GM12864 (cell line): ENCODE measurements at regions not wholly inside any gene's neighbourhood (a gene's known extent, or its start where the extent isn't known, plus 50 kb on each side); places are given as distances from the start of the nearest gene placed in this dataset.

Experiments used
- DNase-seq: peaks from one replicate; pipeline ENCODE4 v3.0.0-alpha.2; 2011; ENCODE audit warnings: low read depth
- H3K4me3 ChIP-seq: 2 replicates; pipeline ENCODE4 v1.5.1; 2011; ENCODE audit warnings: mild to moderate bottlenecking, low read depth, low read length, control low read depth
- TF ChIP-seq, protein P1 (sequence below): IDR thresholded peaks from 2 replicates; pipeline ENCODE4 v1.5.1; 2011; ENCODE audit warnings: low read depth, mild to moderate bottlenecking, moderate library complexity, low read length, control low read depth, inconsistent platforms; ENCODE audit errors: missing control alignments

DNA sequence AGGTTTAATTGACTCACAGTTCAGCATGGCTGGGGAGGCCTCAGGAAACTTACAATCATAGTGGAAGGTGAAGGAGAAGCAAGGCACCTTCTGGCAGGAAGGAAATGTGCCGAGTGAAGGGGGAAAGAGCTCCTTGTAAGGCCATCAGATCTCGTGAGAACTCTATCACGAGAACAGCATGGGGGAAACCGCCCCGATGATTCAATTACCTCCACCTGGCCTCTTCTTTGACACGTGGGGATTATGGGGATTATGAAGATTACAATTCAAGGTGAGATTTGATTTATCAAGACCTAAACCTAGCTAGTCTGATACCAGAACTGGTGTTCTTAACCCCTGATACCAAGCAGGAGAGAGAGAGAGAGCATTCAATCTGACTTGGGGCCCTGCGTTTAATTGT, 258.7 kb downstream of the PTEN start:
- H3K4me3 ChIP-seq, result no peak overlapping the region
- DNase-seq, result no peak
- TF ChIP-seq, protein P1, sequence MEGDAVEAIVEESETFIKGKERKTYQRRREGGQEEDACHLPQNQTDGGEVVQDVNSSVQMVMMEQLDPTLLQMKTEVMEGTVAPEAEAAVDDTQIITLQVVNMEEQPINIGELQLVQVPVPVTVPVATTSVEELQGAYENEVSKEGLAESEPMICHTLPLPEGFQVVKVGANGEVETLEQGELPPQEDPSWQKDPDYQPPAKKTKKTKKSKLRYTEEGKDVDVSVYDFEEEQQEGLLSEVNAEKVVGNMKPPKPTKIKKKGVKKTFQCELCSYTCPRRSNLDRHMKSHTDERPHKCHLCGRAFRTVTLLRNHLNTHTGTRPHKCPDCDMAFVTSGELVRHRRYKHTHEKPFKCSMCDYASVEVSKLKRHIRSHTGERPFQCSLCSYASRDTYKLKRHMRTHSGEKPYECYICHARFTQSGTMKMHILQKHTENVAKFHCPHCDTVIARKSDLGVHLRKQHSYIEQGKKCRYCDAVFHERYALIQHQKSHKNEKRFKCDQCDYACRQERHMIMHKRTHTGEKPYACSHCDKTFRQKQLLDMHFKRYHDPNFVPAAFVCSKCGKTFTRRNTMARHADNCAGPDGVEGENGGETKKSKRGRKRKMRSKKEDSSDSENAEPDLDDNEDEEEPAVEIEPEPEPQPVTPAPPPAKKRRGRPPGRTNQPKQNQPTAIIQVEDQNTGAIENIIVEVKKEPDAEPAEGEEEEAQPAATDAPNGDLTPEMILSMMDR, result no peak

DNA sequence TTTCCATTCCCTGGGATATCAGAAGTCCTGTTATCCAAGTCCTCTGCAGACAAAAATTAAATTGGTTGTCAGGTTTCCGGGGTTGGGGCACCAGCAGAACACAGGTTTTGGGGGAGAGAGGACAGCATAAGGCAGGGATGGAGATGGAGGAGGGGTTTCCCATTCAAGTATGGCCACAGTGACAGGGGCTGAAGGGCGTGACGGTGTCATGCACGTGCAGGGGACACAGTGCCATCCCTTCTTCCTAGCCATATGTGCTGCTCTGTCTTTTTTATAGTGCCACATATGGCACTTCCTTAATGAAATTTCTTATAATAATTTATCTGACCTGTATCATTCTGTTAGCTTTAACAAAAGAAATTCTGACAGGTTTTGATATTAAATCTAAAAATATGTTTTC, 259.2 kb downstream of the PTEN start:
- TF ChIP-seq, protein P1, result no peak
- DNase-seq, result no peak
- no peak overlapping the region for H3K4me3 ChIP-seq

DNA sequence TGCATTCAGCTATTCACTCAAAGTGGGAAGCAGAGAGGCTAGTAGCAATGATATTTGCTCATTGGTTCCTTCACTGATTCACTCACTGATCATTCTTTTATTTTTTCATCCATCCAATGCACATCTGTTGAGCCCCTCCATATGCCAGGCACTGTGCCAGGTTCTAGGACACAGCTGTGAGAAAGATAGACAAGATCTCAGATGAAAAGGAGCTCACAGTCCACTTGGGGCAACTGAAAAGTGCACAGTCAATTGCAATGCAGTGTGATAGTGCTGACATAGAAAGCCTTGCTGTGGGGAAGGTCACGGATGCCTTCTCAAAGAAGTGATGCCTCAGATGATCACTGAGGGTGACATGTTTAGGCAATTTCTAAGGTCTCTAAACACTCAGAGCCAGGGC, 262.3 kb downstream of the PTEN start:
- no peak for DNase-seq
- TF ChIP-seq, protein P1, result no peak
- no peak overlapping the region for H3K4me3 ChIP-seq

DNA sequence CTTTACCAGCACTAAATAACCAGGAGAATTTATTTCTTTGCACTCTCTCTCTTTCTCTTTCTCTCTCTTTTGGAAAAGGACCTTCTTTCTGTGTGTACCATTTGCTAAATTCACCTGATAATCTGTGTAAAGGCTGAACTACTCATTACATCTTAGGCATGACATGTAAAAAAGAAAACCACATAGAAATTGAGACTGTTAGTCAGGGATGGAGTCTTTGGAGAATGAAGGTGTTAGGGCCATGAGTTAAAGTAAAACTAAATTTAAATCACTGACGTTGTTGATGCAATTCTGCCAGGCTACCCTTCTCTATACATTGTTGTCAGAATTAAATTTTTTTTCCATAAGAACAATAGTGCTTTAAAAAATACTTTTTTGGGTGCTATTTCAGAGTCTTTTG, 263.3 kb downstream of the PTEN start:
- TF ChIP-seq, protein P1, result no peak
- DNase-seq, result no peak
- no peak overlapping the region for H3K4me3 ChIP-seq

DNA sequence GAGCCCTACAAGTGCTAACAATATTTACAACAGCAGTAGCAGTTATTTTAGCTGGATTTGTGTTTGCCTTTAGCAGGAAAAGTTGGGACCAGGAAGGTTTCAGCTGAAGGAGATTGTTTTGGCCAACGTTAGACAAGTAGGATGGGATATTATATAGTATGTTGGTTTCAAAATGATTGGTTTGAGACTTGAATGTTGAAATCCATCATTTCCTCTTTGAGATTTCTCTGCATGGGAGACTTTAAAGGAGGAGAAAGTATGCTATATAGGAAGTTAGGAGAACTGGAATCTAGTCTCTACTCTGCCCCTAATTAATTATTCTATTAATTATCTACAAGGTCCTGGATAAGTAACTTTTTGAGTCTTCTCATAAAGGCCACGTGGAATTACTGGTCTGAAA, 263.8 kb downstream of the PTEN start:
- TF ChIP-seq, protein P1, result no peak
- no peak for DNase-seq
- no peak overlapping the region for H3K4me3 ChIP-seq

DNA sequence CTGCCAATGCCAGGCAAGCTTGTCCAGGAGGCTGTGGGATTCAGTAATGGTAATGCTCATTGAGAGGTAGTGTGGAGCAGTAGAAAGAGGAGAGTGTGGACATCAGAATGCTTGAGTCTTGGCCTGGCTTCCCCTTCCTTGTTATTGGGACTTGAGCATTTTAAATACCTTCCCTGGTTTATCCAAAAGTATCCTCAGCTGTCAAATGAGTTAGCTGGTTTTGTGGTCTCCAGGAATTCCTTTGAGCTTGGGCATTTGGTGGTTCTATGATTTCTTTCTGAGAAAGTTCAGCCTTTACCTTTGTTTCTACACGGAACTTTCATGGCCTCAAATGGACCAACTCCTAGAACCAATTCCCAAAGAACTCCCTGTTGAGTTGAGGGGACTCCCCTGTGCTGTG, 264.3 kb downstream of the PTEN start:
- H3K4me3 ChIP-seq, result no peak overlapping the region
- TF ChIP-seq, protein P1, result no peak
- DNase-seq, result no peak

DNA sequence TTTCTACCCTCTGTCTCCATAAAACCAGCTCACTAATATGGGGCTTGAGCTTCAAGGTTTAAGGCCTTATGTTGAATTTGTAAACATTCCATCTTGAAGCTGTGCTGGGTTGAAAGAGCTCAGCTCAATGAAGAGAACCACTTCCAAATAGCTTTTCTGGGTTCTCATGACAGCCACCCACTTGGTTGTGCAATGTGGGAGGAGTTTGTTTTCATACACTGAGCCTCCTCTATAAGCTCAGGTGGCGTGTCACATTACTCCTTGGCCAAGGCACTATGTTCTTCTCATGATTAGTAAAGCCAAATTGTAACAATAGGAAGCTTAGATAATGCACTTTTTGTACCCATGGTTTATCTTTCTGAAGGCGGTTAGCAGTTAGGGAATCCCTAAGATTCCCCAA, 265.6 kb downstream of the PTEN start:
- H3K4me3 ChIP-seq, result no peak overlapping the region
- no peak for DNase-seq
- TF ChIP-seq, protein P1, result no peak
